Thyroid gland (tissue), 4 donors: ENCODE measurements at regions not wholly inside any gene's neighbourhood (a gene's known extent, or its start where the extent isn't known, plus 50 kb on each side); places are given as distances from the start of the nearest gene placed in this dataset.

Experiments used
- CTCF ChIP-seq, 6 experiments: fragments of 200-600 bp in 3 of 6; fragments of 450-650 bp in 3 of 6; sonication (generic) in 3 of 6; IDR thresholded peaks; one replicate each; pipeline ENCODE4 v1.5.1; 2016 to 2019; ENCODE audit warnings: antibody characterized with exemption in 6 of 6, mild to moderate bottlenecking in 2 of 6, inconsistent platforms in 1 of 6, moderate library complexity in 1 of 6
- POLR2A ChIP-seq, 2 donors: fragments of 450-650 bp; IDR thresholded peaks; one replicate each; pipeline ENCODE4 v1.6.1; 2017; ENCODE audit warnings: antibody characterized with exemption in 2 of 2, mild to moderate bottlenecking in 2 of 2, moderate library complexity in 1 of 2

GRCh38 chr15:81475926-81476325 lies 101.9 kb upstream of the TMC3 start:
- TF ChIP-seq CTCF (IDR thresholded peaks at IDR 0.05) (no peak), POLR2A (IDR thresholded peaks at IDR 0.05) (no peak)
